Body of pancreas (tissue), 4 donors: ENCODE measurements at regions not wholly inside any gene's neighbourhood (a gene's known extent, or its start where the extent isn't known, plus 50 kb on each side); places are given as distances from the start of the nearest gene placed in this dataset.

Experiments
- CTCF ChIP-seq, 7 experiments: fragments of 450-650 bp in 4 of 7; fragments of 200-600 bp in 3 of 7; sonication (generic) in 3 of 7; IDR thresholded peaks; one replicate each; pipeline ENCODE4 v1.5.1; 2016 to 2019; ENCODE audit warnings: antibody characterized with exemption in 7 of 7
- POLR2A ChIP-seq, 3 donors: fragments of 450-650 bp; IDR thresholded peaks; one replicate each; pipeline ENCODE4 v1.6.1; 2016; ENCODE audit warnings: antibody characterized with exemption in 3 of 3, mild to moderate bottlenecking in 2 of 3

DNA sequence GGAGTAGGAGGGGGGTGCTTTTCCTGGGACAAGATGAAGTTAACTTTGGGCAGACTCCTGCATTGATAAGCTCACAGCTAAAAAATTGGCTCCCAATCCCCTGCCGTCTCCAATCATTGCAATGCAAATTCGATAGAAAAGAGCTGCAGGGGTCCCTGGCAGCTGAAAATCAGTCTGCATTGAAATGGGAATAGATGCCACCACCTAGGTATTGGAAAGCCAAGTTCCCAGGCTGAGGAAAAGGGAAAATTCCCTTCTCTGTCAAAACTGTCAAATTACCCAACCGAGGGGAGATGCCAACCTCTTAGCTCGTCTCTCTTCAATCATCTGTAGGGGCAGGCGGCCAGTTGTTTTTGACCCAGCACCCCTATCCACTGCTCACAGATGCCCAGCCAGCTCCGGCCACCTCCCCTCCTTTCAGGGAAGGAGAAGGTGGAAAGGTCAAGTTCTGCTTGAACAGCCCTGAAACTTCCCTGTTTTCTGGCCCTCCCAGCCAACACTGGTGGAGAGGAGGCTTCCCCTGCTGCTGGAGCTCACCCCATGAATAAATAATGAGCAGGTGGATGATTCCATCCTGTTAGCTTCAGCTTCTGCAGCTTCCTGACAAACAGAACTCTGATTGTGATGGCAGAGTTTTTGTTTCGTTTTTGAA is 916.3 kb downstream of the TBC1D22A start:
- no peak for TF ChIP-seq CTCF (IDR thresholded peaks at IDR 0.05)
- no peak for TF ChIP-seq POLR2A (IDR thresholded peaks at IDR 0.05)
